ENCODE measurements at regions not wholly inside any gene's neighbourhood (a gene's known extent, or its start where the extent isn't known, plus 50 kb on each side); places are given as distances from the start of the nearest gene placed in this dataset.

DNA sequence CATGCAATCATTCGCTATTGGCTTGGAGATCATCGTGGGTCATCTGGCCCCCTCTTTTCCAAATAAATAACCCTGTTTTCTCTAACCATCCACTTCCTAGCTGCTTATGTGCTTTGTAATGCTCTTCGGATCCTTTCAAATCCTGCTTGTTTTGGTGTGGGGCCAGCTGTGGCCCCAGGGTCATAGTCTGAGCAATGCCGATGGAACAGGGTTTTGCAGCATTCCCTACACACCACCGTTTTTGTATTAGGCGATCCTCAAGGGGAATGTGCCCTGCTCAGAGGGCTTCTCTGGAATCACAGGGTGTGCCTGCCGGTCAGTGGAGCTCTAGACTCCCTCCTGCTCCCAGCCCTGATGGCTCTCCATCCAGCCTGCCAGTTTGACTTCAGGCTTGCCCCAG is 78.1 kb upstream of the NRXN3 start:
- Histone ChIP-seq H3K27ac (ENCODE audit: low read length in 2 of 2) (no peak overlapping the region), H3K27me3 (replicated peaks in 1 of 4; ENCODE audit: control extremely low read depth in 1 of 4, control insufficient read depth in 3 of 4, insufficient read depth in 4 of 4, low read length in 3 of 4) (peaks cover 0 to 2% (median 0%) of the 10 kb centered on the region in 4 experiments), H4K20me1 (ENCODE audit: control insufficient read depth, insufficient read depth, low read length, poor library complexity, severe bottlenecking) (no peaks in the 10 kb centered on the region), H3K4me1 (ENCODE audit: control insufficient read depth in 2 of 2, insufficient read depth in 2 of 2, low read length in 2 of 2) (no peaks in the 10 kb centered on the region), H3K9ac (ENCODE audit: low read length) (no peak overlapping the region), H3K4me3 (ENCODE audit: control extremely low read depth in 1 of 5, extremely low read depth in 1 of 5, insufficient read depth in 1 of 5, low read depth in 2 of 5, low read length in 4 of 5) (no peak overlapping the region), H2AFZ (ENCODE audit: insufficient read depth, low read depth, low read length, poor library complexity, severe bottlenecking) (no peak overlapping the region), H3K4me2 (replicated peaks; ENCODE audit: low read depth, low read length, poor library complexity, severe bottlenecking) (no peak overlapping the region), H3K36me3 (replicated peaks in 1 of 2; ENCODE audit: control extremely low read depth in 1 of 2, control insufficient read depth in 1 of 2, extremely low read depth in 1 of 2, insufficient read depth in 2 of 2, low read length in 1 of 2) (no peaks in the 10 kb centered on the region), H3K9me3 (ENCODE audit: control extremely low read depth in 1 of 3, control insufficient read depth in 2 of 3, insufficient read depth in 1 of 3, low read length in 2 of 3) (peaks cover 0 to under 1% (median 0%) of the 10 kb centered on the region in 3 donors), H3K79me2 (ENCODE audit: control insufficient read depth, insufficient read depth, low read length) (no peaks in the 10 kb centered on the region)
- intact Hi-C loops (cut with micrococcal nuclease), result no loop called here
- ChIA-PET POLR2A (no interaction called here), CTCF (no interaction called here)
- Mint-ChIP-seq H3K27ac (no peak overlapping the region), H3K9me3 (ENCODE audit: insufficient read depth) (no peaks in the 10 kb centered on the region), H3K4me3 (no peak overlapping the region), H3K4me1 (no peaks in the 10 kb centered on the region), H3K27me3 (peaks cover 6% of the 10 kb centered on the region)
- ATAC-seq (ENCODE audit: low read depth) (no peak), DNase-seq (no peak)
- no peak for TF ChIP-seq EZH2 (IDR thresholded peaks at IDR 0.05; ENCODE audit: borderline replicate concordance, insufficient read depth, low read depth, low read length, poor library complexity, severe bottlenecking)
- TF ChIP-seq, protein P1, sequence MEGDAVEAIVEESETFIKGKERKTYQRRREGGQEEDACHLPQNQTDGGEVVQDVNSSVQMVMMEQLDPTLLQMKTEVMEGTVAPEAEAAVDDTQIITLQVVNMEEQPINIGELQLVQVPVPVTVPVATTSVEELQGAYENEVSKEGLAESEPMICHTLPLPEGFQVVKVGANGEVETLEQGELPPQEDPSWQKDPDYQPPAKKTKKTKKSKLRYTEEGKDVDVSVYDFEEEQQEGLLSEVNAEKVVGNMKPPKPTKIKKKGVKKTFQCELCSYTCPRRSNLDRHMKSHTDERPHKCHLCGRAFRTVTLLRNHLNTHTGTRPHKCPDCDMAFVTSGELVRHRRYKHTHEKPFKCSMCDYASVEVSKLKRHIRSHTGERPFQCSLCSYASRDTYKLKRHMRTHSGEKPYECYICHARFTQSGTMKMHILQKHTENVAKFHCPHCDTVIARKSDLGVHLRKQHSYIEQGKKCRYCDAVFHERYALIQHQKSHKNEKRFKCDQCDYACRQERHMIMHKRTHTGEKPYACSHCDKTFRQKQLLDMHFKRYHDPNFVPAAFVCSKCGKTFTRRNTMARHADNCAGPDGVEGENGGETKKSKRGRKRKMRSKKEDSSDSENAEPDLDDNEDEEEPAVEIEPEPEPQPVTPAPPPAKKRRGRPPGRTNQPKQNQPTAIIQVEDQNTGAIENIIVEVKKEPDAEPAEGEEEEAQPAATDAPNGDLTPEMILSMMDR (IDR thresholded peaks at IDR 0.05), result no peak
- 90% methylated on average over 6 of the region's 7 CpGs for WGBS (ENCODE audit: insufficient coverage)

- Histone ChIP-seq H3K79me2 (ENCODE audit: control insufficient read depth, insufficient read depth, low read length) (no peaks in the 10 kb centered on the region), H4K20me1 (ENCODE audit: control insufficient read depth, insufficient read depth, low read length, poor library complexity, severe bottlenecking) (no peaks in the 10 kb centered on the region), H3K9ac (ENCODE audit: low read length) (no peak overlapping the region), H3K36me3 (replicated peaks in 1 of 2; ENCODE audit: control extremely low read depth in 1 of 2, control insufficient read depth in 1 of 2, extremely low read depth in 1 of 2, insufficient read depth in 2 of 2, low read length in 1 of 2) (no peaks in the 10 kb centered on the region), H3K4me2 (replicated peaks; ENCODE audit: low read depth, low read length, poor library complexity, severe bottlenecking) (no peak overlapping the region), H2AFZ (ENCODE audit: insufficient read depth, low read depth, low read length, poor library complexity, severe bottlenecking) (no peak overlapping the region), H3K4me3 (ENCODE audit: control extremely low read depth in 1 of 5, extremely low read depth in 1 of 5, insufficient read depth in 1 of 5, low read depth in 2 of 5, low read length in 4 of 5) (no peak overlapping the region), H3K27me3 (replicated peaks in 1 of 4; ENCODE audit: control extremely low read depth in 1 of 4, control insufficient read depth in 3 of 4, insufficient read depth in 4 of 4, low read length in 3 of 4) (no peaks in the 10 kb centered on the region), H3K4me1 (ENCODE audit: control insufficient read depth in 2 of 2, insufficient read depth in 2 of 2, low read length in 2 of 2) (no peaks in the 10 kb centered on the region), H3K9me3 (ENCODE audit: control extremely low read depth in 1 of 3, control insufficient read depth in 2 of 3, insufficient read depth in 1 of 3, low read length in 2 of 3) (no peaks in the 10 kb centered on the region), H3K27ac (ENCODE audit: low read length in 2 of 2) (no peak overlapping the region)
- WGBS (ENCODE audit: insufficient coverage), result 53% methylated on average over 2 of the region's 3 CpGs
- ChIA-PET POLR2A (no interaction called here), CTCF (no interaction called here)
- Mint-ChIP-seq H3K27me3 (peaks cover 8% of the 10 kb centered on the region), H3K27ac (no peak overlapping the region), H3K4me1 (no peaks in the 10 kb centered on the region), H3K9me3 (ENCODE audit: insufficient read depth) (no peaks in the 10 kb centered on the region), H3K4me3 (no peak overlapping the region)
- no peak for DNase-seq
- intact Hi-C loops (cut with micrococcal nuclease), result no loop called here
- ATAC-seq (ENCODE audit: low read depth), result no peak
- TF ChIP-seq EZH2 (IDR thresholded peaks at IDR 0.05; ENCODE audit: borderline replicate concordance, insufficient read depth, low read depth, low read length, poor library complexity, severe bottlenecking), result no peak
- TF ChIP-seq, protein P1 (IDR thresholded peaks at IDR 0.05), result no peak
Observed at GRCh38 chr14:78103271-78103670, 66.9 kb upstream of the NRXN3 start.

Data from B cell (primary cell).